ENCODE measurements at regions not wholly inside any gene's neighbourhood (a gene's known extent, or its start where the extent isn't known, plus 50 kb on each side); places are given as distances from the start of the nearest gene placed in this dataset.
"Not testable (repeated sequence)": the region's sequence is repeated elsewhere in the genome, so short reads cannot be mapped to it uniquely, and the experiment has no call there.

DNA sequence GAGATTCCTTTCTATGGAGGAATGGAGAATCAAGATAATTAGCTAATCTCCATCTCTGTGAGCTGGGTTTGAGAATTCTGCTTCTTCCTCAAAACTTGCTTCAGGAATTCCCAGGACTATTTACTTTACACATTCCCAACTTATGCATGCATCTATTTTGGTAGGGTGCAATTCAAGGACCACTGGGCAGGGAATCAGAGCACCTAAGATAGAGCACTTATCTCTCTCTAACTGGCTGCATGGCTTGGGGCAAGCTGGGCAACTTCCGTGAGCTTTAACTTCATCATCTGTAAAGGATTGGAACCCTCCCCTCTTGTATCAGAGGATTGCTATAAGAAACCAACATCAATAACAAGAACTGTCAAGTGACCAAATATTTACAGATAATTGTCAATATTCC, 160.2 kb downstream of the PDCD6IP start:
- H3K79me2 ChIP-seq (ENCODE audit: control insufficient read depth, insufficient read depth, low read length) = no peaks in the 10 kb centered on the region
- DNase-seq (ENCODE audit: low read depth, low spot score) (no peak), FAIRE-seq (no peak)
- H3K9me3 ChIP-seq (ENCODE audit: control insufficient read depth, low read depth, low read length) = no peaks in the 10 kb centered on the region
- H3K9me1 ChIP-seq (ENCODE audit: control insufficient read depth, extremely low read depth, insufficient read depth, low read length) = no peaks in the 10 kb centered on the region
- no peak overlapping the region for H2AFZ ChIP-seq (ENCODE audit: control insufficient read depth, low read length)
- no peaks in the 10 kb centered on the region for H3K36me3 ChIP-seq (ENCODE audit: control insufficient read depth in 2 of 2, extremely low read depth in 1 of 2, insufficient read depth in 2 of 2, low read length in 2 of 2)
- H3K27me3 ChIP-seq (ENCODE audit: control insufficient read depth, extremely low read depth, insufficient read depth, low read length) = no peaks in the 10 kb centered on the region
- no peak for TF ChIP-seq EZH2 (IDR thresholded peaks at IDR 0.05; ENCODE audit: low read length)
- TF ChIP-seq, protein P1, sequence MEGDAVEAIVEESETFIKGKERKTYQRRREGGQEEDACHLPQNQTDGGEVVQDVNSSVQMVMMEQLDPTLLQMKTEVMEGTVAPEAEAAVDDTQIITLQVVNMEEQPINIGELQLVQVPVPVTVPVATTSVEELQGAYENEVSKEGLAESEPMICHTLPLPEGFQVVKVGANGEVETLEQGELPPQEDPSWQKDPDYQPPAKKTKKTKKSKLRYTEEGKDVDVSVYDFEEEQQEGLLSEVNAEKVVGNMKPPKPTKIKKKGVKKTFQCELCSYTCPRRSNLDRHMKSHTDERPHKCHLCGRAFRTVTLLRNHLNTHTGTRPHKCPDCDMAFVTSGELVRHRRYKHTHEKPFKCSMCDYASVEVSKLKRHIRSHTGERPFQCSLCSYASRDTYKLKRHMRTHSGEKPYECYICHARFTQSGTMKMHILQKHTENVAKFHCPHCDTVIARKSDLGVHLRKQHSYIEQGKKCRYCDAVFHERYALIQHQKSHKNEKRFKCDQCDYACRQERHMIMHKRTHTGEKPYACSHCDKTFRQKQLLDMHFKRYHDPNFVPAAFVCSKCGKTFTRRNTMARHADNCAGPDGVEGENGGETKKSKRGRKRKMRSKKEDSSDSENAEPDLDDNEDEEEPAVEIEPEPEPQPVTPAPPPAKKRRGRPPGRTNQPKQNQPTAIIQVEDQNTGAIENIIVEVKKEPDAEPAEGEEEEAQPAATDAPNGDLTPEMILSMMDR (optimal IDR thresholded peaks at IDR 0.05 in 1 of 3, IDR thresholded peaks at IDR 0.05 in 1 of 3, conservative IDR thresholded peaks at IDR 0.05 in 1 of 3; ENCODE audit: extremely low read depth in 1 of 3, insufficient read depth in 2 of 3, low read length in 3 of 3) = no peak
- no peak overlapping the region for H3K4me2 ChIP-seq (ENCODE audit: control insufficient read depth, extremely low read depth, insufficient read depth, low read depth, low read length)
- H3K4me1 ChIP-seq (ENCODE audit: control insufficient read depth, extremely low read depth, insufficient read depth, low read length) = no peaks in the 10 kb centered on the region
- no peak overlapping the region for H3K9ac ChIP-seq (ENCODE audit: control insufficient read depth, extremely low read depth, insufficient read depth, low read length)
- no peak overlapping the region for H3K27ac ChIP-seq (ENCODE audit: control insufficient read depth, insufficient read depth, low read length)
- dilution Hi-C loops (cut with MboI; ENCODE audit: extremely low pct_ligation_motif_present, low sequenced_read_pairs) = no loop called here
- no peaks in the 10 kb centered on the region for H4K20me1 ChIP-seq (ENCODE audit: control insufficient read depth, extremely low read depth, insufficient read depth, low read length)
- no peak overlapping the region for H3K4me3 ChIP-seq (ENCODE audit: control insufficient read depth in 2 of 3, extremely low read depth in 1 of 3, insufficient read depth in 2 of 3, low read depth in 1 of 3, low read length in 3 of 3)

DNA sequence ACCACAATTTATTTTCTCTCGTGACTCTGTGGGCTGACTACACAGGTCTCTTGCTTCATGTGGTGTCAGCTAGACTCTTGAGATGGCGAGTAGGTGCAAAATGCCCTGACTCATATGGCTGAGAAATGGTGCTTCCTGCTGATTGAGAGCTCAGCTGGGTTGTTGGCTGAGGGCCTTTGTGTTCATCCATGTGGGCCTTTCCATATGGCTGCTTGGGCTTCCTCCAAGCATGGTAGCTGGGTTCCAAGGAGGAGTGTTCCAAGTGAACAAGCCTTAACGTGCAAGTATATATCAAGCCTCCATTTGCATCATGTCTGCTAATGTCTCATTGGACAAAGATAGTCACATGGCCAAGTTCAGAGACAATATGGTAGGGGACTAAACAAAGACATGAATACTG, 164.0 kb downstream of the PDCD6IP start:
- no peaks in the 10 kb centered on the region for H3K27me3 ChIP-seq (ENCODE audit: control insufficient read depth, extremely low read depth, insufficient read depth, low read length)
- H2AFZ ChIP-seq (ENCODE audit: control insufficient read depth, low read length) = no peak overlapping the region
- no peaks in the 10 kb centered on the region for H3K79me2 ChIP-seq (ENCODE audit: control insufficient read depth, insufficient read depth, low read length)
- no peaks in the 10 kb centered on the region for H4K20me1 ChIP-seq (ENCODE audit: control insufficient read depth, extremely low read depth, insufficient read depth, low read length)
- no peaks in the 10 kb centered on the region for H3K4me1 ChIP-seq (ENCODE audit: control insufficient read depth, extremely low read depth, insufficient read depth, low read length)
- DNase-seq (ENCODE audit: low read depth, low spot score) = no peak
- TF ChIP-seq EZH2 (IDR thresholded peaks at IDR 0.05; ENCODE audit: low read length) = no peak
- TF ChIP-seq, protein P1 (optimal IDR thresholded peaks at IDR 0.05 in 1 of 3, IDR thresholded peaks at IDR 0.05 in 1 of 3, conservative IDR thresholded peaks at IDR 0.05 in 1 of 3; ENCODE audit: extremely low read depth in 1 of 3, insufficient read depth in 2 of 3, low read length in 3 of 3) = no peak
- H3K36me3 ChIP-seq (ENCODE audit: control insufficient read depth in 2 of 2, extremely low read depth in 1 of 2, insufficient read depth in 2 of 2, low read length in 2 of 2) = no peaks in the 10 kb centered on the region
- H3K27ac ChIP-seq (ENCODE audit: control insufficient read depth, insufficient read depth, low read length) = no peak overlapping the region
- H3K9me3 ChIP-seq (ENCODE audit: control insufficient read depth, low read depth, low read length) = no peaks in the 10 kb centered on the region
- no peak overlapping the region for H3K9ac ChIP-seq (ENCODE audit: control insufficient read depth, extremely low read depth, insufficient read depth, low read length)
- dilution Hi-C loops (cut with MboI; ENCODE audit: extremely low pct_ligation_motif_present, low sequenced_read_pairs) = no loop called here
- H3K4me3 ChIP-seq (ENCODE audit: control insufficient read depth in 2 of 3, extremely low read depth in 1 of 3, insufficient read depth in 2 of 3, low read depth in 1 of 3, low read length in 3 of 3) = no peak overlapping the region
- H3K4me2 ChIP-seq (ENCODE audit: control insufficient read depth, extremely low read depth, insufficient read depth, low read depth, low read length) = no peak overlapping the region
- H3K9me1 ChIP-seq (ENCODE audit: control insufficient read depth, extremely low read depth, insufficient read depth, low read length) = no peaks in the 10 kb centered on the region
- FAIRE-seq = no peak

DNA sequence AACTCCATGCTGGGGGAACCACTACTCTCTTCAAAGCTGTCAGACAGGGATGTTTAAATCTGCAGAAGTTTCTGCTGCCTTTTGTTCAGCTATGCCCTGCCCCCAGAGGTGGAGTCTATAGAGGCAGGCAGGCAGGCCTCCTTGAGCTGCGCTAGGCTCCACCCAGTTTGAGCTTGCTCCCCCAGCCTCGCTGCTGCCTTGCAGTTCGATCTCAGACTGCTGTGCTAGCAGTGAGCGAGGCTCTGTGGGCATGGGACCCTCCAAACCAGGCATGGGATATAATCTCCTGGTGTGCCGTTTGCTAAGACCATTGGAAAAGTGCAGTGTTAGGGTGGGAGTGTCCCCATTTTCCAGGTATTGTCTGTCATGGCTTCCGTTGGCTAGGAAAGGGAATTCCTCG, 171.8 kb downstream of the PDCD6IP start:
- DNase-seq (ENCODE audit: low read depth, low spot score); dilution Hi-C loops (cut with MboI; ENCODE audit: extremely low pct_ligation_motif_present, low sequenced_read_pairs); H3K9me1 ChIP-seq (ENCODE audit: control insufficient read depth, extremely low read depth, insufficient read depth, low read length); H3K4me3 ChIP-seq (ENCODE audit: control insufficient read depth in 2 of 3, extremely low read depth in 1 of 3, insufficient read depth in 2 of 3, low read depth in 1 of 3, low read length in 3 of 3); H2AFZ ChIP-seq (ENCODE audit: control insufficient read depth, low read length); FAIRE-seq; H4K20me1 ChIP-seq (ENCODE audit: control insufficient read depth, extremely low read depth, insufficient read depth, low read length); H3K27me3 ChIP-seq (ENCODE audit: control insufficient read depth, extremely low read depth, insufficient read depth, low read length); H3K36me3 ChIP-seq (ENCODE audit: control insufficient read depth in 2 of 2, extremely low read depth in 1 of 2, insufficient read depth in 2 of 2, low read length in 2 of 2); H3K9ac ChIP-seq (ENCODE audit: control insufficient read depth, extremely low read depth, insufficient read depth, low read length); H3K4me1 ChIP-seq (ENCODE audit: control insufficient read depth, extremely low read depth, insufficient read depth, low read length); H3K79me2 ChIP-seq (ENCODE audit: control insufficient read depth, insufficient read depth, low read length); H3K4me2 ChIP-seq (ENCODE audit: control insufficient read depth, extremely low read depth, insufficient read depth, low read depth, low read length); H3K9me3 ChIP-seq (ENCODE audit: control insufficient read depth, low read depth, low read length); H3K27ac ChIP-seq (ENCODE audit: control insufficient read depth, insufficient read depth, low read length): not testable (repeated sequence)

All from keratinocyte (primary cell).